ENCODE measurements at regions not wholly inside any gene's neighbourhood (a gene's known extent, or its start where the extent isn't known, plus 50 kb on each side); places are given as distances from the start of the nearest gene placed in this dataset.

DNA sequence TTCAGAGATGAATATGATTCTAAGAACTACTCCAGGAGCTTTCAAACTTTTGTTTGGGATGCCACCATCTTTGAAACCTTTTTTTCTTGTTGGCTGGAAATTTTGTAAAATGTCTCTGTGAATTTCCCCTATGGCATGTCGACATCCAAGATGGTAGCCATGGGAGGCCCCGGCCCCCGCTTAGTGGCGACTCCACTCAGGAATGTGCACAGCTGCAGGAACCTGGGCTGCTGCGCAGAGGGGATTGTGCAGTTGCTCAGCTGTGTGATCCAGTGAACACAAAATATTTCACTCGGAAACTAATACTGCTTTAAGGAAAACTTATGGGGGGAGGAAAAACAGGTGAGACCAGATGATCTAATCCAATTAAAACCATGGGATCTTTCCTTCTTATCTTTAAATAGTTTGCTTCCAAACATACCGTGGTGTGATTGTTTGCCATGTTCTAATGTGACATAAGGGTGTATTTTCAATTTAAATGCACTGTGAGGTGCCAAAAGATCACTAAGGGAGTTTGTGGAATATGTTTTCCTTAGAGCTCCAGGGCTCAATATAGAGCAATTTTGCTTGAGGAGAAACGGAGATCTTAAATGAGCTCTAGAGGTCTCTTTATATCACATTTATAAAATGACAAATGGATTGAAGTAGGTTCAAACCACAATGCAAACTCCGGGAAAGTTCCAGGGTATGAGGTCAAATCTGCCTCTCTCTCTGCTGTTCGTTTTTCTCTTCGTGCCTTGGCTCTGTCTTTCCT is 497.7 kb downstream of the FGF9 start:
- Histone ChIP-seq H3K79me2 (ENCODE audit: insufficient read depth, low read length) (no peaks in the 10 kb centered on the region), H4K20me1 (ENCODE audit: insufficient read depth, low read length, poor library complexity, severe bottlenecking) (no peaks in the 10 kb centered on the region), H3K4me1 (ENCODE audit: insufficient read depth, low read length, poor library complexity, severe bottlenecking) (no peaks in the 10 kb centered on the region), H3F3A (ENCODE audit: low read depth) (no peaks in the 10 kb centered on the region), H3K9me3 (ENCODE audit: insufficient read depth, low read depth, low read length) (no peaks in the 10 kb centered on the region), H3K9me2 (replicated peaks; ENCODE audit: low read depth, low read length) (no peaks in the 10 kb centered on the region), H3K27me3 (ENCODE audit: insufficient read depth, low read length, poor library complexity, severe bottlenecking) (no peaks in the 10 kb centered on the region), H3K36me3 (ENCODE audit: insufficient read depth, low read length) (no peaks in the 10 kb centered on the region), H3K4me2 (ENCODE audit: low read depth, low read length, poor library complexity, severe bottlenecking) (no peak overlapping the region), H3K4me3 (ENCODE audit: low read length, poor library complexity, severe bottlenecking) (no peak overlapping the region), H2AFZ (ENCODE audit: low read length) (no peak overlapping the region), H3K9ac (ENCODE audit: low read depth, low read length, poor library complexity, severe bottlenecking) (no peak overlapping the region)
- no peak for TF ChIP-seq EZH2phosphoT487 (IDR thresholded peaks at IDR 0.05; ENCODE audit: borderline replicate concordance)
- TF ChIP-seq, protein P1, sequence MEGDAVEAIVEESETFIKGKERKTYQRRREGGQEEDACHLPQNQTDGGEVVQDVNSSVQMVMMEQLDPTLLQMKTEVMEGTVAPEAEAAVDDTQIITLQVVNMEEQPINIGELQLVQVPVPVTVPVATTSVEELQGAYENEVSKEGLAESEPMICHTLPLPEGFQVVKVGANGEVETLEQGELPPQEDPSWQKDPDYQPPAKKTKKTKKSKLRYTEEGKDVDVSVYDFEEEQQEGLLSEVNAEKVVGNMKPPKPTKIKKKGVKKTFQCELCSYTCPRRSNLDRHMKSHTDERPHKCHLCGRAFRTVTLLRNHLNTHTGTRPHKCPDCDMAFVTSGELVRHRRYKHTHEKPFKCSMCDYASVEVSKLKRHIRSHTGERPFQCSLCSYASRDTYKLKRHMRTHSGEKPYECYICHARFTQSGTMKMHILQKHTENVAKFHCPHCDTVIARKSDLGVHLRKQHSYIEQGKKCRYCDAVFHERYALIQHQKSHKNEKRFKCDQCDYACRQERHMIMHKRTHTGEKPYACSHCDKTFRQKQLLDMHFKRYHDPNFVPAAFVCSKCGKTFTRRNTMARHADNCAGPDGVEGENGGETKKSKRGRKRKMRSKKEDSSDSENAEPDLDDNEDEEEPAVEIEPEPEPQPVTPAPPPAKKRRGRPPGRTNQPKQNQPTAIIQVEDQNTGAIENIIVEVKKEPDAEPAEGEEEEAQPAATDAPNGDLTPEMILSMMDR (conservative IDR thresholded peaks at IDR 0.05; ENCODE audit: low read length) = no peak

DNA sequence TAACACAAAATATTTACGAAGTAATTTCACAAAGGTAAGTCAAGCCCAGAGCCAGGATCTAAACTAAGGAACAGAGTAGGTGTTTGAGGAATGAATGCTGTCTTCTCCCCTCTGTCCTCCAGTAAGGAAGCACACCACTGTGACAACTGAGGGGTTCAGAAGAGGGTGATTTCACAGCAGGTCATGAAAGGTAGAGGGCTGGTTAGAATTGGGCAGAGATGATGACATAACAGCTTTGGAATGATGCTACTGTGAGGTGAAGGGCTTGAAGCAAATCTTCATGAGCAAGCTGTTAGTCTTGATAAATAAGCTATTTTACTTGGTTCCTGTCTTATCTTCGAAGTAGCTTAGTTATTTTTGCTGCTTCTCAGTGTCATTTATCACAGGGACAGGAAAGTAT is 498.6 kb downstream of the FGF9 start:
- no peak overlapping the region for H3K4me2 ChIP-seq (ENCODE audit: low read depth, low read length, poor library complexity, severe bottlenecking)
- no peaks in the 10 kb centered on the region for H3K27me3 ChIP-seq (ENCODE audit: insufficient read depth, low read length, poor library complexity, severe bottlenecking)
- no peaks in the 10 kb centered on the region for H3K36me3 ChIP-seq (ENCODE audit: insufficient read depth, low read length)
- H3K9me2 ChIP-seq (replicated peaks; ENCODE audit: low read depth, low read length) = no peaks in the 10 kb centered on the region
- no peaks in the 10 kb centered on the region for H3K79me2 ChIP-seq (ENCODE audit: insufficient read depth, low read length)
- TF ChIP-seq, protein P1 (conservative IDR thresholded peaks at IDR 0.05; ENCODE audit: low read length) = no peak
- no peaks in the 10 kb centered on the region for H4K20me1 ChIP-seq (ENCODE audit: insufficient read depth, low read length, poor library complexity, severe bottlenecking)
- no peak overlapping the region for H2AFZ ChIP-seq (ENCODE audit: low read length)
- no peak overlapping the region for H3K4me3 ChIP-seq (ENCODE audit: low read length, poor library complexity, severe bottlenecking)
- no peak overlapping the region for H3K9ac ChIP-seq (ENCODE audit: low read depth, low read length, poor library complexity, severe bottlenecking)
- no peaks in the 10 kb centered on the region for H3K9me3 ChIP-seq (ENCODE audit: insufficient read depth, low read depth, low read length)
- no peaks in the 10 kb centered on the region for H3K4me1 ChIP-seq (ENCODE audit: insufficient read depth, low read length, poor library complexity, severe bottlenecking)
- no peaks in the 10 kb centered on the region for H3F3A ChIP-seq (ENCODE audit: low read depth)

DNA sequence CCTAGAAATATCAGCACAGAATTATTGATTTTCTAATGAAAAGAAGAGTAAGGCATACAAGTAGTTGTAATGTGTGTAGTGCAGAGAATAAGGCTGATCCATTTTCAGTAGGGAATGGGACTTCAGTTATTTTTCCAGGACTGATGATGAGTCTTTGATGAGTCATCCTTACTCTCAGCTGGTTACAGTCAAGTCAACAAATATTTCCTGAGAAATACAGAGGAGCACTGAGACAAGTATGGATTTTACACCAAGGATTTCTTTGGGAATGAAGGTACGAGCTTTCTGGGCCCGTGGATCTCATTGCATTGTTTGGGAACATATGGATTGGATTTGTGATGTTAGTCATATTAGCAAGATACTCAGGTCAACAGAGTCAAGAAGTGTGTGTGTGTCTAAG is 502.7 kb downstream of the FGF9 start:
- H3K4me3 ChIP-seq (ENCODE audit: low read length, poor library complexity, severe bottlenecking) = no peak overlapping the region
- TF ChIP-seq EZH2phosphoT487 (IDR thresholded peaks at IDR 0.05; ENCODE audit: borderline replicate concordance) = no peak
- TF ChIP-seq, protein P1 (conservative IDR thresholded peaks at IDR 0.05; ENCODE audit: low read length) = no peak
- no peaks in the 10 kb centered on the region for H3K9me2 ChIP-seq (replicated peaks; ENCODE audit: low read depth, low read length)
- H3K9ac ChIP-seq (ENCODE audit: low read depth, low read length, poor library complexity, severe bottlenecking) = no peak overlapping the region
- H3K27me3 ChIP-seq (ENCODE audit: insufficient read depth, low read length, poor library complexity, severe bottlenecking) = no peaks in the 10 kb centered on the region
- H3K4me1 ChIP-seq (ENCODE audit: insufficient read depth, low read length, poor library complexity, severe bottlenecking) = no peaks in the 10 kb centered on the region
- H4K20me1 ChIP-seq (ENCODE audit: insufficient read depth, low read length, poor library complexity, severe bottlenecking) = no peaks in the 10 kb centered on the region
- no peak overlapping the region for H3K4me2 ChIP-seq (ENCODE audit: low read depth, low read length, poor library complexity, severe bottlenecking)
- no peaks in the 10 kb centered on the region for H3K79me2 ChIP-seq (ENCODE audit: insufficient read depth, low read length)
- no peaks in the 10 kb centered on the region for H3K36me3 ChIP-seq (ENCODE audit: insufficient read depth, low read length)
- no peak overlapping the region for H2AFZ ChIP-seq (ENCODE audit: low read length)
- no peaks in the 10 kb centered on the region for H3F3A ChIP-seq (ENCODE audit: low read depth)
- H3K9me3 ChIP-seq (ENCODE audit: insufficient read depth, low read depth, low read length) = no peaks in the 10 kb centered on the region
